Stimulated activated naive CD8-positive, alpha-beta T cell treated with anti-CD3 and anti-CD28 coated beads, Interleukin-15, Interleukin-2, amounts not matched to agents 100 ng/mL and 50 ng/mL, for 24 hours (primary cell): ENCODE measurements at regions not wholly inside any gene's neighbourhood (a gene's known extent, or its start where the extent isn't known, plus 50 kb on each side); places are given as distances from the start of the nearest gene placed in this dataset.

Experiments
- H3K27ac Mint-ChIP-seq: one replicate; pipeline ENCODE4 v1.8.0; 2021; ENCODE audit warnings: mild to moderate bottlenecking, mixed read lengths
- H3K27me3 Mint-ChIP-seq: one replicate; pipeline ENCODE4 v1.8.0; 2021; ENCODE audit warnings: mixed read lengths
- H3K36me3 Mint-ChIP-seq: one replicate; pipeline ENCODE4 v1.8.0; 2021; ENCODE audit warnings: low read depth, mixed read lengths
- H3K4me1 Mint-ChIP-seq: one replicate; pipeline ENCODE4 v1.8.0; 2021; ENCODE audit warnings: low read depth, mixed read lengths
- H3K4me3 Mint-ChIP-seq: one replicate; pipeline ENCODE4 v1.8.0; 2021; ENCODE audit warnings: mild to moderate bottlenecking, mixed read lengths
- H3K9me3 Mint-ChIP-seq: one replicate; pipeline ENCODE4 v1.8.0; 2021; ENCODE audit warnings: mixed read lengths

GRCh38 chr12:24387381-24387780 lies 437.9 kb upstream of the SOX5 start:
- H3K36me3 Mint-ChIP-seq, result no peaks in the 10 kb centered on the region
- no peak overlapping the region for H3K27ac Mint-ChIP-seq
- no peaks in the 10 kb centered on the region for H3K27me3 Mint-ChIP-seq
- H3K4me3 Mint-ChIP-seq, result no peak overlapping the region
- no peaks in the 10 kb centered on the region for H3K4me1 Mint-ChIP-seq
- peaks cover 24% of the 10 kb centered on the region for H3K9me3 Mint-ChIP-seq

GRCh38 chr12:24386836-24387235 lies 437.4 kb upstream of the SOX5 start:
- Mint-ChIP-seq H3K4me3 (no peak overlapping the region), H3K4me1 (no peaks in the 10 kb centered on the region), H3K9me3 (peaks cover 23% of the 10 kb centered on the region), H3K27me3 (no peaks in the 10 kb centered on the region), H3K36me3 (no peaks in the 10 kb centered on the region), H3K27ac (no peak overlapping the region)

- Mint-ChIP-seq H3K4me1 (no peaks in the 10 kb centered on the region), H3K36me3 (no peaks in the 10 kb centered on the region), H3K4me3 (no peak overlapping the region), H3K9me3 (peaks cover 17% of the 10 kb centered on the region), H3K27me3 (no peaks in the 10 kb centered on the region), H3K27ac (no peak overlapping the region)
Measured at GRCh38 chr12:24381790-24382189, 432.3 kb upstream of the SOX5 start.

- no peak overlapping the region for H3K4me3 Mint-ChIP-seq
- H3K9me3 Mint-ChIP-seq, result peaks cover 17% of the 10 kb centered on the region
- no peak overlapping the region for H3K27ac Mint-ChIP-seq
- no peaks in the 10 kb centered on the region for H3K27me3 Mint-ChIP-seq
- H3K4me1 Mint-ChIP-seq, result no peaks in the 10 kb centered on the region
- H3K36me3 Mint-ChIP-seq, result no peaks in the 10 kb centered on the region
Measured at GRCh38 chr12:24379861-24380521, 430.5 kb upstream of the SOX5 start.

GRCh38 chr12:24379433-24379832 lies 430.0 kb upstream of the SOX5 start:
- no peaks in the 10 kb centered on the region for H3K27me3 Mint-ChIP-seq
- no peak overlapping the region for H3K4me3 Mint-ChIP-seq

GRCh38 chr12:24378548-24379407 lies 429.3 kb upstream of the SOX5 start:
- H3K27me3 Mint-ChIP-seq, result no peaks in the 10 kb centered on the region
- no peak overlapping the region for H3K4me3 Mint-ChIP-seq
- H3K36me3 Mint-ChIP-seq, result no peaks in the 10 kb centered on the region
- H3K4me1 Mint-ChIP-seq, result no peaks in the 10 kb centered on the region
- H3K27ac Mint-ChIP-seq, result no peak overlapping the region
- peaks cover 14% of the 10 kb centered on the region for H3K9me3 Mint-ChIP-seq

More at GRCh38 chr12:24379433-24379832, 430.0 kb upstream of the SOX5 start:
- no peaks in the 10 kb centered on the region for H3K36me3 Mint-ChIP-seq
- H3K27ac Mint-ChIP-seq, result no peak overlapping the region
- H3K4me1 Mint-ChIP-seq, result no peaks in the 10 kb centered on the region
- H3K9me3 Mint-ChIP-seq, result peaks cover 17% of the 10 kb centered on the region

- H3K27ac Mint-ChIP-seq, result no peak overlapping the region
- no peaks in the 10 kb centered on the region for H3K4me1 Mint-ChIP-seq
- H3K36me3 Mint-ChIP-seq, result no peaks in the 10 kb centered on the region
- H3K27me3 Mint-ChIP-seq, result no peaks in the 10 kb centered on the region
- H3K9me3 Mint-ChIP-seq, result no peaks in the 10 kb centered on the region
- no peak overlapping the region for H3K4me3 Mint-ChIP-seq
Measured at GRCh38 chr12:24374452-24374851, 425.0 kb upstream of the SOX5 start.

- Mint-ChIP-seq H3K36me3 (no peaks in the 10 kb centered on the region), H3K4me3 (no peak overlapping the region), H3K4me1 (no peaks in the 10 kb centered on the region), H3K9me3 (no peaks in the 10 kb centered on the region), H3K27ac (no peak overlapping the region), H3K27me3 (no peaks in the 10 kb centered on the region)
Measured at GRCh38 chr12:24373004-24373403, 423.5 kb upstream of the SOX5 start.

- no peaks in the 10 kb centered on the region for H3K27me3 Mint-ChIP-seq
- H3K4me3 Mint-ChIP-seq, result no peak overlapping the region
- H3K9me3 Mint-ChIP-seq, result no peaks in the 10 kb centered on the region
- H3K4me1 Mint-ChIP-seq, result no peaks in the 10 kb centered on the region
- no peak overlapping the region for H3K27ac Mint-ChIP-seq
- no peaks in the 10 kb centered on the region for H3K36me3 Mint-ChIP-seq
Measured at GRCh38 chr12:24366514-24366913, 417.0 kb upstream of the SOX5 start.

GRCh38 chr12:24364921-24365320 lies 415.5 kb upstream of the SOX5 start:
- H3K27me3 Mint-ChIP-seq, result no peaks in the 10 kb centered on the region
- H3K36me3 Mint-ChIP-seq, result no peaks in the 10 kb centered on the region
- H3K9me3 Mint-ChIP-seq, result no peaks in the 10 kb centered on the region
- H3K4me1 Mint-ChIP-seq, result no peaks in the 10 kb centered on the region
- H3K27ac Mint-ChIP-seq, result no peak overlapping the region
- no peak overlapping the region for H3K4me3 Mint-ChIP-seq

- Mint-ChIP-seq H3K4me3 (no peak overlapping the region), H3K36me3 (no peaks in the 10 kb centered on the region), H3K9me3 (no peaks in the 10 kb centered on the region), H3K27ac (no peak overlapping the region), H3K27me3 (no peaks in the 10 kb centered on the region), H3K4me1 (no peaks in the 10 kb centered on the region)
Measured at GRCh38 chr12:24363177-24363754, 413.8 kb upstream of the SOX5 start.

- H3K27me3 Mint-ChIP-seq, result no peaks in the 10 kb centered on the region
- H3K4me3 Mint-ChIP-seq, result no peak overlapping the region
- H3K27ac Mint-ChIP-seq, result no peak overlapping the region
- H3K4me1 Mint-ChIP-seq, result no peaks in the 10 kb centered on the region
- no peaks in the 10 kb centered on the region for H3K9me3 Mint-ChIP-seq
- no peaks in the 10 kb centered on the region for H3K36me3 Mint-ChIP-seq
Measured at GRCh38 chr12:24361877-24362580, 412.6 kb upstream of the SOX5 start.

- Mint-ChIP-seq H3K9me3 (no peaks in the 10 kb centered on the region), H3K4me3 (no peak overlapping the region), H3K27me3 (no peaks in the 10 kb centered on the region), H3K36me3 (no peaks in the 10 kb centered on the region), H3K27ac (no peak overlapping the region), H3K4me1 (no peaks in the 10 kb centered on the region)
Measured at GRCh38 chr12:24360907-24361306, 411.4 kb upstream of the SOX5 start.

GRCh38 chr12:24360461-24360860 lies 411.0 kb upstream of the SOX5 start:
- Mint-ChIP-seq H3K27ac (no peak overlapping the region), H3K36me3 (no peaks in the 10 kb centered on the region), H3K4me3 (no peak overlapping the region), H3K27me3 (no peaks in the 10 kb centered on the region), H3K9me3 (no peaks in the 10 kb centered on the region), H3K4me1 (no peaks in the 10 kb centered on the region)

GRCh38 chr12:24360057-24360456 lies 410.6 kb upstream of the SOX5 start:
- no peak overlapping the region for H3K27ac Mint-ChIP-seq
- H3K9me3 Mint-ChIP-seq, result no peaks in the 10 kb centered on the region
- H3K4me3 Mint-ChIP-seq, result no peak overlapping the region
- no peaks in the 10 kb centered on the region for H3K4me1 Mint-ChIP-seq
- H3K36me3 Mint-ChIP-seq, result no peaks in the 10 kb centered on the region
- H3K27me3 Mint-ChIP-seq, result no peaks in the 10 kb centered on the region
